Vagina (tissue), 2 donors: ENCODE measurements at regions not wholly inside any gene's neighbourhood (a gene's known extent, or its start where the extent isn't known, plus 50 kb on each side); places are given as distances from the start of the nearest gene placed in this dataset.
A peak's percentile ranks its signal among the peaks of the same experiment; 100 is the strongest.

ENCODE experiments used
- DNase-seq, 2 donors: peaks; one replicate each; pipeline ENCODE4 v3.0.0-alpha.2; 2017; ENCODE audit errors: extremely low spot score in 2 of 2
- H3K27ac ChIP-seq: fragments of 200-600 bp; sonication (generic); one replicate; pipeline ENCODE4 v1.5.1; 2019
- H3K27me3 ChIP-seq: fragments of 200-600 bp; sonication (generic); one replicate; pipeline ENCODE4 v1.5.1; 2019
- H3K36me3 ChIP-seq, 2 donors: fragments of 200-600 bp; sonication (generic); one replicate each; pipeline ENCODE4 v1.5.1; 2017 to 2019
- H3K4me1 ChIP-seq: fragments of 200-600 bp; sonication (generic); one replicate; pipeline ENCODE4 v1.5.1; 2019
- H3K4me3 ChIP-seq, 2 donors: fragments of 200-600 bp; sonication (generic); 1 replicate in 1 of 2; 2 replicates in 1 of 2; pipeline ENCODE4 v1.5.1; 2016 to 2019
- H3K9me3 ChIP-seq: fragments of 200-600 bp; sonication (generic); one replicate; pipeline ENCODE4 v1.5.1; 2019
- POLR2A ChIP-seq, 2 donors: fragments of 450-650 bp; IDR thresholded peaks; one replicate each; pipeline ENCODE4 v1.6.1; 2017; ENCODE audit warnings: antibody characterized with exemption in 2 of 2, mild to moderate bottlenecking in 2 of 2, moderate library complexity in 2 of 2
- POLR2AphosphoS5 ChIP-seq, 2 donors: sonication (generic); formaldehyde crosslinking; IDR thresholded peaks; one replicate each; pipeline ENCODE4 v1.9.0; 2017; ENCODE audit warnings: antibody characterized with exemption in 2 of 2, mild to moderate bottlenecking in 2 of 2, low read depth in 1 of 2; ENCODE audit not compliant: insufficient read depth in 1 of 2
- intact Hi-C: fragments of 100-400 bp; cut with DNase I; formaldehyde crosslinking; loops from one replicate; pipeline ENCODE4 v1.15.1; 2023
- TF ChIP-seq, protein P1 (sequence below), 3 experiments: fragments of 450-650 bp in 2 of 3; fragments of 200-600 bp in 1 of 3; sonication (generic) in 1 of 3; IDR thresholded peaks; one replicate each; pipeline ENCODE4 v1.5.1; 2017 to 2019; ENCODE audit warnings: antibody characterized with exemption in 3 of 3, mild to moderate bottlenecking in 2 of 3, moderate library complexity in 2 of 3

DNA sequence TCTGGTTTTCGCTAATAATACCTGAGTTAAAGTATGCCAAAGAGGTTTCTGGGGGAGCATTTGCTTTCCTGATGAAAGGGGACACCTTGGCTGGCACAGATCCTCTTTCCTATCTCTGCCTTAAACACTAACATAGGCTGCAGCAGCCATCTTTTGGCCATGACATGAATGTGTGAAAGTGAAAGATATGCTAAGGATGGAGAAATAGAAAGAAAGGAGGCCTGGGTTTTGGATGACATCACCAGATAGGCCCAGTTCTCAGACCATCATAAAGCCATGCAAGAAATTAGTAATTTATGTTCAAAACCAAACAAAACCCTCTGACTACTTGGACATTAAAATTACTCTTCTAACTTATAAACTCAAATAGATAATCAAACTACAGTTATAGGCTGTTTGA, 279.7 kb downstream of the COG6 start:
- TF ChIP-seq, protein P1, sequence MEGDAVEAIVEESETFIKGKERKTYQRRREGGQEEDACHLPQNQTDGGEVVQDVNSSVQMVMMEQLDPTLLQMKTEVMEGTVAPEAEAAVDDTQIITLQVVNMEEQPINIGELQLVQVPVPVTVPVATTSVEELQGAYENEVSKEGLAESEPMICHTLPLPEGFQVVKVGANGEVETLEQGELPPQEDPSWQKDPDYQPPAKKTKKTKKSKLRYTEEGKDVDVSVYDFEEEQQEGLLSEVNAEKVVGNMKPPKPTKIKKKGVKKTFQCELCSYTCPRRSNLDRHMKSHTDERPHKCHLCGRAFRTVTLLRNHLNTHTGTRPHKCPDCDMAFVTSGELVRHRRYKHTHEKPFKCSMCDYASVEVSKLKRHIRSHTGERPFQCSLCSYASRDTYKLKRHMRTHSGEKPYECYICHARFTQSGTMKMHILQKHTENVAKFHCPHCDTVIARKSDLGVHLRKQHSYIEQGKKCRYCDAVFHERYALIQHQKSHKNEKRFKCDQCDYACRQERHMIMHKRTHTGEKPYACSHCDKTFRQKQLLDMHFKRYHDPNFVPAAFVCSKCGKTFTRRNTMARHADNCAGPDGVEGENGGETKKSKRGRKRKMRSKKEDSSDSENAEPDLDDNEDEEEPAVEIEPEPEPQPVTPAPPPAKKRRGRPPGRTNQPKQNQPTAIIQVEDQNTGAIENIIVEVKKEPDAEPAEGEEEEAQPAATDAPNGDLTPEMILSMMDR (IDR thresholded peaks at IDR 0.05): no peak
- TF ChIP-seq POLR2AphosphoS5 (IDR thresholded peaks at IDR 0.05; ENCODE audit: insufficient read depth in 1 of 2, low read depth in 1 of 2): no peak
- H3K36me3 ChIP-seq: no peaks in the 10 kb centered on the region
- no peaks in the 10 kb centered on the region for H3K27me3 ChIP-seq
- DNase-seq: no peak
- no peak overlapping the region for H3K4me3 ChIP-seq
- no peaks in the 10 kb centered on the region for H3K4me1 ChIP-seq
- no peak overlapping the region for H3K27ac ChIP-seq
- intact Hi-C loops: no loop called here
- no peaks in the 10 kb centered on the region for H3K9me3 ChIP-seq

- intact Hi-C loops: no loop called here
- Histone ChIP-seq H3K9me3 (no peaks in the 10 kb centered on the region), H3K27ac (no peak overlapping the region), H3K4me3 (no peak overlapping the region), H3K4me1 (no peaks in the 10 kb centered on the region), H3K27me3 (no peaks in the 10 kb centered on the region), H3K36me3 (no peaks in the 10 kb centered on the region)
- TF ChIP-seq POLR2A (IDR thresholded peaks at IDR 0.05): no peak
- TF ChIP-seq, protein P1 (IDR thresholded peaks at IDR 0.05): no peak
- no peak for TF ChIP-seq POLR2AphosphoS5 (IDR thresholded peaks at IDR 0.05; ENCODE audit: insufficient read depth in 1 of 2, low read depth in 1 of 2)
- DNase-seq: no peak
Observed at GRCh38 chr13:39938596-39938995, 283.1 kb downstream of the COG6 start.

DNA sequence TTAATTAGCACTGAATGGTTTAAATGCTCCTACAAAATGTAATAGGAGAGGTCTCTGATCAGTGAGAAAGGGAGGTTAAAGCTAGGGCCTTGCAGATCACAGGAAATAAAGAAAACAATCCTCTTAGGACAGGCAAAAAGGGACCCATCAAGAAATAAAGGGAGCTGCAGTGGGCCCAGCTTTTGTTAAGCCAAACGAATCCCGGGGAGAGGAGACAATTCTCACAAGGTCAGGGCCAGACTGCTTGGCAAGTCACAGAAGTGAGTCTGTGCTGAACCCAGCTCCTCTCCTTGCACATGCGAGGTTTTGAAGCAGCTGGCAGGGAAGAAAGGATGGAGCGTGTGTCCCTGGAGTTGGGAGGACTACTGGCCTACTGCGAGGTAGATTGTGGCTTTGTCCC, 285.8 kb downstream of the COG6 start:
- no peaks in the 10 kb centered on the region for H3K9me3 ChIP-seq
- no peak overlapping the region for H3K4me3 ChIP-seq
- no peak for DNase-seq
- H3K4me1 ChIP-seq: peaks cover 5% of the 10 kb centered on the region
- intact Hi-C loops: loop anchor here (10.0 kb wide), 1 partner anchor 744 kb away; no protein-coding TSS in a partner anchor
- no peaks in the 10 kb centered on the region for H3K27me3 ChIP-seq
- H3K36me3 ChIP-seq: no peaks in the 10 kb centered on the region
- no peak overlapping the region for H3K27ac ChIP-seq
- no peak for TF ChIP-seq POLR2AphosphoS5 (IDR thresholded peaks at IDR 0.05; ENCODE audit: insufficient read depth in 1 of 2, low read depth in 1 of 2)
- TF ChIP-seq, protein P1 (IDR thresholded peaks at IDR 0.05): no peak

DNA sequence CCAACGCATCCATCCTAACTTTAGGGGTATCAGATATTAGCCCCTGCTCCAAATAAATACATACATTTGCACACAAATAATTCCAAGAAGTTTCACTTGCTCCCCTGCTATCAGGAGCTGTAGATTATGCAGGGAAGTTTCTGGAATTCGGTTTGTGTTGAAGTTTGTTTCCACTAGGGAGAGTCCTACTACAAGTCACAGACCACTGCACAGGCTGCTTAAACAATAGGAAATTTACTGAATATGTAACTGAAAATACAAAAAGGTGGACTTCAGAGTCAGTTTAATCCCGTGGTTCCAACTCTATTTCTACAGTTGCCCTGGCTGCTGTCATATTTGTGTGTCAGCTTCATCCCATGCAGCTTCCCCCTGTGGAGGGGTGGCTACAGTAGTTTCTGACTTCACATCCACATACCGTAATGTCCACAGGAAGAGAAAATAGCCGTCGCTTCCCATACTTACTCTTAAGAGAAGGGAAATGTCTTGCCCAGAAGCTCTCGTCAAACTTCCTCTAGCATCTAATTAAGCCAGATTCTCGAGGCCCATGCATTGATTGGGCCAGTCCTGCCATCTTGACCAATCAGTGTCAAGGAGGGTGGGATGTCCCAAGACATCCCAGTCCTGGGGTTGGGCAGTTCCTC, 286.6 kb downstream of the COG6 start:
- peaks cover 5% of the 10 kb centered on the region for H3K4me1 ChIP-seq
- H3K27me3 ChIP-seq: no peaks in the 10 kb centered on the region
- no peaks in the 10 kb centered on the region for H3K9me3 ChIP-seq
- no peak overlapping the region for H3K27ac ChIP-seq
- H3K4me3 ChIP-seq: no peak overlapping the region
- DNase-seq: no peak
- H3K36me3 ChIP-seq: no peaks in the 10 kb centered on the region
- TF ChIP-seq POLR2AphosphoS5 (IDR thresholded peaks at IDR 0.05; ENCODE audit: insufficient read depth in 1 of 2, low read depth in 1 of 2): no peak
- no peak for TF ChIP-seq POLR2A (IDR thresholded peaks at IDR 0.05)
- TF ChIP-seq, protein P1 (IDR thresholded peaks at IDR 0.05): no peak
- intact Hi-C loops: loop anchor here (10.0 kb wide), 1 partner anchor 743 kb away; no protein-coding TSS in a partner anchor

DNA sequence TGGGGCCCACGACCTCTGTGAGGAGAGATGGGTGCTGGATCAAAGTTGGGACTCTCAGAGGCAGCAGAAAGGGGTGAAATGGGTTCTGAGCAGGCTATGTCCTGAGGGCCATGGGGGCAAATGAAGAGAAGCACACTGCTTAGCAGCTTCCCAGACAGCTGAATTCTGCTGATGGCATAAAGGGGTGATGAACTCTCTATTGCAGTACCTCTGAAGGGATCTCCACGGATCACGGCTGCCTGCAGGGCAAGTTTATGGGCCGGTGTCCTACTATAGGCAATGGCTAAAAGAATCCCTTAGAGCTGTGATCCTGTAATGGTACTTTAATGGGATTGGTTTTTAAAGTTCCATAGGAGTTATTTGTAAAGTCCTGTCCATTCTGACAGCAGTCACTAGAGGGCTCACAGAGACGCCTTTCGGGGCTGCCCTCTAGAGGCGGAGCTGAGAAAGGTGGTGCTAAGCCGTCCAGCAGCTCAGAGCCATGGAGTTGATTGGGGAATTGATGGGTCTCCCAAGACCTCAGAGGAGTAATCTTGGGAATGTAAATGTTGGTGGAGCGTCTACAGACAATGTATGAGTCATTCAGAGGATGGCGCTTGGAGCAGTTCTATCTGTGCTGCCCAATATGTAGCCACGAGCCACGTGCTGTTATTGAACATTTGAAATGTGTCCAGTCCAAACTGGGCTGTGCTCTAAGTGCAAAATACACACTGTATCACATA, 287.3 kb downstream of the COG6 start:
- Histone ChIP-seq H3K27ac (no peak overlapping the region), H3K4me1 (peaks cover 5% of the 10 kb centered on the region), H3K27me3 (no peaks in the 10 kb centered on the region), H3K4me3 (no peak overlapping the region), H3K9me3 (no peaks in the 10 kb centered on the region), H3K36me3 (no peaks in the 10 kb centered on the region)
- TF ChIP-seq POLR2A (IDR thresholded peaks at IDR 0.05): no peak
- no peak for TF ChIP-seq POLR2AphosphoS5 (IDR thresholded peaks at IDR 0.05; ENCODE audit: insufficient read depth in 1 of 2, low read depth in 1 of 2)
- TF ChIP-seq, protein P1 (IDR thresholded peaks at IDR 0.05): peak; percentile 41 to 81 (median 62)
- intact Hi-C loops: loop anchor here (10.0 kb wide), 1 partner anchor 742 kb away; no protein-coding TSS in a partner anchor
- DNase-seq: no peak
